ENCODE measurements at regions not wholly inside any gene's neighbourhood (a gene's known extent, or its start where the extent isn't known, plus 50 kb on each side); places are given as distances from the start of the nearest gene placed in this dataset.

DNA sequence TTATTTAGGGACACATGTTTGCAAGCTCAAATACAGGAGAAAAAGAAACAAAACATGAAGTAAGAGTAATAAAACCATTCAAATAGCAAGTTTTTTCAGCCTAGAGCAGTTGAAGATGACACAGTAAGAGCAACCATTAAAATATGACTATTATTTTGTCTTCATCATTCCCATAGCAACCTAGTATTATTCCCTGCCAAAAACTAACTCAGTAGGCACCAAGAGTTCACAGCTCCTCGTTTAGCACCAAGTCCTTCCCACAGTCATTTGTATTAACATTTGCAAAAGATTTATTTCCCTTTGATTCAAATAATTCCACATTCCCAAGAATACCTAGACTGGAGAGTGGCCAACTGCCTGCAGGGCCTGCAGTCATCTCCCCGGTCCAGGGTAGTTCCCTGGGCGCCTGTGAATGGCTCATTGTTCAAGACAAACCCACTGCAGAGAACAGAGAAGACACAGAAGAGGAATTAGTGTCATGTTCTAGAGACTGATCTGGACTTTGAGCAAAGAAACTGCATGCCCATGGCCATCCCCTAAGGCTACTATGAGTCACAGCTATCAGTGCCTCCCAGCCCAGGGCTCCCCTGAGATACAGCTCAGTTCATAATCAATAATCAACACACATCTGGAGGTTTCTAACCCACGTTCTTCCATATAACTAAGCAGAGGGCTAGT lies 139.1 kb upstream of the MAP3K1 start:
- TF ChIP-seq, protein P1, sequence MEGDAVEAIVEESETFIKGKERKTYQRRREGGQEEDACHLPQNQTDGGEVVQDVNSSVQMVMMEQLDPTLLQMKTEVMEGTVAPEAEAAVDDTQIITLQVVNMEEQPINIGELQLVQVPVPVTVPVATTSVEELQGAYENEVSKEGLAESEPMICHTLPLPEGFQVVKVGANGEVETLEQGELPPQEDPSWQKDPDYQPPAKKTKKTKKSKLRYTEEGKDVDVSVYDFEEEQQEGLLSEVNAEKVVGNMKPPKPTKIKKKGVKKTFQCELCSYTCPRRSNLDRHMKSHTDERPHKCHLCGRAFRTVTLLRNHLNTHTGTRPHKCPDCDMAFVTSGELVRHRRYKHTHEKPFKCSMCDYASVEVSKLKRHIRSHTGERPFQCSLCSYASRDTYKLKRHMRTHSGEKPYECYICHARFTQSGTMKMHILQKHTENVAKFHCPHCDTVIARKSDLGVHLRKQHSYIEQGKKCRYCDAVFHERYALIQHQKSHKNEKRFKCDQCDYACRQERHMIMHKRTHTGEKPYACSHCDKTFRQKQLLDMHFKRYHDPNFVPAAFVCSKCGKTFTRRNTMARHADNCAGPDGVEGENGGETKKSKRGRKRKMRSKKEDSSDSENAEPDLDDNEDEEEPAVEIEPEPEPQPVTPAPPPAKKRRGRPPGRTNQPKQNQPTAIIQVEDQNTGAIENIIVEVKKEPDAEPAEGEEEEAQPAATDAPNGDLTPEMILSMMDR (conservative IDR thresholded peaks at IDR 0.05; ENCODE audit: low read length), result no peak
- no peak for DNase-seq (ENCODE audit: low read depth)
- no peak overlapping the region for H3K4me3 ChIP-seq (ENCODE audit: low read length)

- no peak for DNase-seq (ENCODE audit: low read depth)
- TF ChIP-seq, protein P1 (conservative IDR thresholded peaks at IDR 0.05; ENCODE audit: low read length), result no peak
- H3K4me3 ChIP-seq (ENCODE audit: low read length), result no peak overlapping the region
These were observed 140.9 kb upstream of the MAP3K1 start for GRCh38 chr5:56674441-56674840.

DNA sequence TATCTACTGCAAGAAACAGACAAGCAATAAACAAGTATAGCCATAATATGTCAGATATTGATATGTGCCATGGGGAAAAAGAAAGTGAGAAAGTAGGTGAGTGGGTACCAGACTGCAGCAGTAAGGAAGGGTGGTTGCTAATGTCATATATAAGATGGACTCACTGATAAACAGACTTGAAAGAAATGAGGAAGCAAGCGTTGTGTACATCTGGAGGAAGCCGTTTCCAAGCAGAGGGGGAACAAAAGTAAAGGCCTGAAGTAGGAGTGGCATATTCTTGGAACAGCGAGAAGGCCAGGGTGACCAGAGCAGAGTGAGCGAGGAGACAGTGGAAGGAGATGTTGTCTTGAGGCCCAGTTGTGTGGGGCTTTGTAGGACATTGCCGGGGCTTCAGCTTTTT lies 142.2 kb upstream of the MAP3K1 start:
- H3K4me3 ChIP-seq (ENCODE audit: low read length), result no peak overlapping the region
- DNase-seq (ENCODE audit: low read depth), result no peak
- TF ChIP-seq, protein P1 (conservative IDR thresholded peaks at IDR 0.05; ENCODE audit: low read length), result no peak

DNA sequence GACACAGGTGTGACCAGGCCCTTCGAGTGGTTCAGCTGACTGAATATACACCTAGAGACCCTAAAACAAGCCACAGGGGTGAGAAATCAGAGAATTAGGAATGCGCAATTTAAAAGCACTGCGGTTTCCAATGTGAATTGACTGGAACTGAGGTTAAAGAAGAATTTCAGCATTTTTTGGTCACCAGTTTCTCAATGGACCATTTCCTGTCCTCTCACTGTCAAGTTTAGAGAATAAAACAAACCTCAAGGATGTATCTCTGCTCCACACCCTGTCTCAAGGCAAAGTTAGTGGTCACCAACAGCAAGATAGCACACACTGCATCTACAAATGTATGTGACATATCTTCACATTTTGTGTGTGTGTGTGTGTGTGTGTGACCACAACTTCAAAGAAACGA lies 143.8 kb upstream of the MAP3K1 start:
- no peak overlapping the region for H3K4me3 ChIP-seq (ENCODE audit: low read length)
- TF ChIP-seq, protein P1 (conservative IDR thresholded peaks at IDR 0.05; ENCODE audit: low read length), result no peak
- no peak for DNase-seq (ENCODE audit: low read depth)

DNA sequence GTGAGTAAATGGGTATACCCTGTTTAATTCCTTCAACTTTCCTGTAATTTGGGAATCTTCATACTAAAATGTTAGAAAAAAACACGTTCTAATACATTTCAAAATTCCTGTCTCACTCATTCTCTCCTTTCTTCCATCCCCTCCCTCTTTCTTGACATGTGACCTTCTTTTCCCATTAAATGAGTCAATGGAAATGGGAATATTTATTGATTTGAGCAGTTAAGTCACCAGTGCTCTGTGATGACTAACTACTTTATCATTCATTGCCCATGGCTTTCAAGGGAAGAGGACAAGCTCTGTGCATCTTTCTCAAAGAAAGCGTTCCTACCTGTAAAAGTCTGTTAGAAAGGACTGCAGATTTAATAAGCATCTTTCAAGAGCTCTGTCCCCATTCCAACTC lies 144.4 kb upstream of the MAP3K1 start:
- DNase-seq (ENCODE audit: low read depth), result no peak
- TF ChIP-seq, protein P1 (conservative IDR thresholded peaks at IDR 0.05; ENCODE audit: low read length), result no peak

DNA sequence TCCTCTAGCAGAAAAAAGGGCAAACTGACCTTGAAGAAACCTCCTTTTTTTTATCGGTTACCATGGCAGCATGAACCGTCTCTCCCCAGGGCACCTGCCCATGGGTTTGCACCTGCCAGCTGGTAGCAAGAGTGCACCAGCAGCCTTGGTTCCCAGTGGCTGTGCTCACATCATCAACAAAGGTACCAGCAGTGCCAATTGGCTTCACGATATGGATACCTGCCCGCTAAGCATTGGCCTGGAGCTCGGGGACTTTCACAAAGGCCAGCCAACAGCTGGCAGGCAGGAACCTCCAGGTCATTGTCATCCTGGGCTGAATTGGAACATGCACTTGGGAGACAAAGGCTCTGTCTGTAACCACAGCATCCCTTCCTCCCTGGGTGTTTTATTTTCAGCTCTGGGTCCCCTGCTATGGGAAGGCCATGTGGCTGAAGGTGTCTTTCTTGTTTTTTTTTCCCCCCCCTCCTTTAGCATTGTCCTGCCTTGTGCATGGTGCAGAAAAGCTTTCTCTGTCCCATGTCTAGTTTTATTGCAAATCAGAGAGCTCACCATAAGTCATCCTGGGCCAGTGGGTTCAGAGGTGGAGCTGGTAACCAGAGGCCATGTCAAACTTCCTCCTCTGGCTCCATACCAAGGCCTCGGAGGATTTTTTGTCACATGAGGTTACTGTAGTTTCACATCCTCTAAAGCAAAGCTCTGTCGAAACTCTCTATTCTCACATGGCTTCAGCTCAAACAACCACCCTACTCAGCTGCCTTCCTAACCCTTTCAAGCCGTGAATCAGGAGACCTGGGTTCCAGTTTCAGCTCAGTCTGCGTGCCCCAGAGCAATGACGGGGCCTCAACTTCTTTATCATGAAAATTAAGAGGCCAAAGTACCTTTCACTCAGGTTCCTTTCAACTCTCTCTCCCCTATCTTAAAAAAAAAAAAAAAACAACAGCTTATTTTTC lies 145.5 kb upstream of the MAP3K1 start:
- TF ChIP-seq, protein P1 (conservative IDR thresholded peaks at IDR 0.05; ENCODE audit: low read length), result no peak
- no peak overlapping the region for H3K4me3 ChIP-seq (ENCODE audit: low read length)
- DNase-seq (ENCODE audit: low read depth), result no peak

More for the DNA sequence above, 144.4 kb upstream of the MAP3K1 start:
- no peak overlapping the region for H3K4me3 ChIP-seq (ENCODE audit: low read length)
